Posterior vena cava (tissue), 2 donors: ENCODE measurements at regions not wholly inside any gene's neighbourhood (a gene's known extent, or its start where the extent isn't known, plus 50 kb on each side); places are given as distances from the start of the nearest gene placed in this dataset.

Source experiments
- DNase-seq: peaks from one replicate; pipeline ENCODE4 v3.0.0-alpha.2; 2020; ENCODE audit warnings: low spot score
- intact Hi-C, 2 donors: fragments of 100-400 bp; cut with DNase I; formaldehyde crosslinking; loops; one replicate each; pipeline versions ENCODE4 v1.14.1 to v1.14.2; 2022 to 2023
- donor health status: DM: yes; HTN: yes; CAD: no.
- donor health status: DM: yes; HTN: yes; CAD: no.

DNA sequence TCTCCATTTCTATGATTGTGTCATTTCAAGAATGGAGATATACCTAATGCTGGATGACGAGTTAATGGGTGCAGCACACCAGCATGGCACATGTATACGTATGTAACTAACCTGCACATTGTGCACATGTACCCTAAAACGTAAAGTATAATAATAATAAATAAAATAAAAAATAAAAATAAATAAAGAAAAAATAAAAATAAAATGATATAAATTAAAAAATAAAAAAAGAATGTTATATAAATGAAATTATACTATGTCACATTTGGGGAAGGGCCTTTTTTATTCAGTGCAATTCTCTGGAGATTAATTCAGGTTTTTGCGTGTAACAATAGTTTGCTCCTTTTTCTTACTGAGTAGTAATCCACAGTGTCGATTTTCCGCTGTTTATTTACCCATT is 763.5 kb upstream of the POU3F3 start:
- intact Hi-C loops = loop anchor here in 1 of 2 donors (5.0 kb wide), 1 partner anchor 852 kb away; no protein-coding TSS in a partner anchor
- DNase-seq = no peak

DNA sequence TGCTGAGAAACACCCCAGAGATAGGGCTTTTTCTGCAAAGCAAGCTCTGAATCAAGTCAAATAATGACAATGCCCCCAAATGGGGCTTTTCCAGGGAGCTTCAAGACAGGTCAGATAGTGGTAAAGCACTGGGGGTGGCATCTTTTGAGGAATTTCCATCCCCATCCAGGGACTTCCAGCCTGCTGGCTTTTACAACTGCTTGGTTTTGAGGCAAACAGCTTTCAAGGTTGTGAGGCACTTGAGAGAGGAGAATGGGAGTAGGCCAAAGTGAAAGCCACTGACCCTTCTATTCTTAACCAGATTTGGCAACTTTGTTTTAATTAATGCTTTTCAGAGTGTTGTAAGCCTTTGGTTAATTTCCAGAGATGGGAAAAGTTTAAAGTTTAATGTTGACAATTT is 762.0 kb upstream of the POU3F3 start:
- intact Hi-C loops = loop anchor here in 1 of 2 donors (5.0 kb wide), 1 partner anchor 850 kb away; no protein-coding TSS in a partner anchor
- DNase-seq = no peak

DNA sequence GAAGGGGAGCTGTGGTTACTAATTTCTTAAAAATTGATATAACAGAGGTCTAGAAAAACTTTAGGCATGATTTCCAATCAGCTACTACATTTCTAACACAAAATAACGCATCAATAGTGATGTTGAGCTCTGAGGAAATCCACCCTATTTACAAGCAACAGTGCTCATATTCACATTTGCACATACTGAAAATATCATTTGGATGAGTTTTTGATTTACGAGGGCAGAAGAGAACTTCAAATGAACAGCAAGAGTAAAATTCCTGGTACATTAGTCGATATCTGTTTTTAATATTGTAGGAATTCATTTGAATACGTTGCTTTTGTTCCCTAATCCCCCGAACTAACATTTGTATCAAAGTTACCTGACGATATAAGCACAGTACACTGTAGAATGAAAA is 761.0 kb upstream of the POU3F3 start:
- intact Hi-C loops = loop anchor here in 1 of 2 donors (5.0 kb wide), 1 partner anchor 849 kb away; no protein-coding TSS in a partner anchor

DNA sequence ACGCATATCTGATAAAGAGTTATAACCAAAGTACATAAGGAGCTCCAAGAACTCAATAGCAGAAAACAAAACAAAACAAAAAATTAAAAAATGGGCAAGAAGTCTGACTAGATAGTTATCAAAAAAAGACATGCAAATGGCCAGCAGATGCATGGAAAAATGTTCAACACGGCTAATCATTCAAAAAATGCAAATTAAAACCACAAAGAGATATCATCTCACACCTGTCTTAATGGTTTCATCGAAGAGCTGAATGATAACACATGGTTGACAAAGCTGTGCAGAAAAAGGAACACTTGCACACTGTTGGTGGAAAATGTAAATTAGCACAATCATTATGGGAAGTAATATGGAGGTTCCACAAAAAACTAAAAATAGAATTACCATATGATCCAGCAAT is 751.3 kb upstream of the POU3F3 start:
- no peak for DNase-seq
- intact Hi-C loops = no loop called here

More for the DNA sequence above, 761.0 kb upstream of the POU3F3 start:
- no peak for DNase-seq

DNA sequence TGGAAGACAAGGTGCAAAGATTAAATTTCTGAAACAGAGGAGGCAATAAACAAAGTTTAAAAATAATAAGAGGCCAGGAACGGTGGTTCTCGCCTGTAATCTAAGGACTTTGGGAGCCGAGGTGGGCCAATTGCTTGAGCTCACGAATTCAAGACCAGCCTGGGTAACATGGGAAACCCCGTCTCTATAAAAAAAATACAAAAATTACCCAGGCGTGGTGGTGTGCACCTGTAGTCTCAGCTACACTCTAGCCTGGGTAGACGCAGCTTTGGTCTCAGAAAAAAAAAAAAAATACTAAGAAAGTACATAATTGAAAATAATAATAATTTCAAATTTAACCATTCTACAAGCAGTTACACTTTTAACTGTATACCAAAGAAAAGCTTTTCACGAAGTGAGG is 744.6 kb upstream of the POU3F3 start:
- no peak for DNase-seq
- intact Hi-C loops = no loop called here

DNA sequence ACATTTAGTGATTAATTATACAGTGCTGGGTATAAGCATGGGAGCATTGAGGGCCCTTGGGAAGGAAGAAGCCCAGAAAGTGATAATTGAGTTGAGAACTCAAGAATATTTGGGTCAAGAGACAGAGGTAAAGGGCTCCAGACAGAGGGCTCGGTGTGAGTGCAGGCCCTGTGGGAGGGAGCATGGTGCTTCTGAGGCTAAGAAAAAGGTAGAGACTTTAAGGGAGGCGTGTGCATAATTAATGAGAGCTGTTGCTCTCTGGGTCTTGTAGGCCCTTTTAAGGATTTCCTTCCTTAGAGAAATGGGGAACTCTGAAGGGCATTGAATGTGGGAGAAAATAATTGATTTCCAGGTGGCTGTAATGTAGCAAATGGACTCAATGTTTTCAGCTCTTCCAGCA is 735.0 kb upstream of the POU3F3 start:
- intact Hi-C loops = no loop called here

DNA sequence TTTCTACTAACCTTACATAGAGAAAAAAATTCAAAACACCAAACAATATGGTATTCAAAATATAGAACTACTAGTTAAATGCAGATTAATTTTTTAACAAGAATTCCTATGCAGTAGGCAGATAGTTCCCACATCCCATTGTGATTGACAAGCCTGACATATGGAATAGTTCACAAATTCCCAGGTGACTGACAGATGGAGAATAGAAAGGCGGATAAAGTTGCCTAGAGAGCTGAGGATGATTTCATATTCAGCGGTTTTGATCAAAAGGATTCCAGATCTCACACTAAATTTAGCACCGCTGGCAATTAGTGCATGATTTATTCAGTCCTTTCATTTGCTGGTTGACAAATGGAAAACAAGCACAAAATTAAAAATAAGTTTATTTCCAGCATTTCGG is 733.7 kb upstream of the POU3F3 start:
- intact Hi-C loops = no loop called here
- DNase-seq = no peak

More for the DNA sequence above, 735.0 kb upstream of the POU3F3 start:
- no peak for DNase-seq

DNA sequence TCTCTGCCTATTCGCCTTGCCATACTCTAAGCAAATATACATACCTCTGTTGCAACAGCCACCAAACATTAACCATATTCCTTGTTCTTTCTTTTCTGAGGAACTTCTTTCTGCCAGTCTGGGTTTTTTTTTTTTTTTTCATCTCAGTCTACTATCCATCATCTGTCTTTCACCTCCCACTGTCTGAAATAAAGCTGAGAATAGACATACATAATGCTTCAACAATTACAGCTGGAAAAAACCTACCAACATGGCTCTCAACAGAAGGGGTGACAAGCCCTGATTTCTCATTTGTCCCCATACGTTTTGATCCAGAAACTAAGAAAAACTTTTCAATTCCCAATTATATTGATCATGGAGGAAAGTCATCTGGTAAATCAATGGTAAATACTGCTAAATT is 728.8 kb upstream of the POU3F3 start:
- no peak for DNase-seq

DNA sequence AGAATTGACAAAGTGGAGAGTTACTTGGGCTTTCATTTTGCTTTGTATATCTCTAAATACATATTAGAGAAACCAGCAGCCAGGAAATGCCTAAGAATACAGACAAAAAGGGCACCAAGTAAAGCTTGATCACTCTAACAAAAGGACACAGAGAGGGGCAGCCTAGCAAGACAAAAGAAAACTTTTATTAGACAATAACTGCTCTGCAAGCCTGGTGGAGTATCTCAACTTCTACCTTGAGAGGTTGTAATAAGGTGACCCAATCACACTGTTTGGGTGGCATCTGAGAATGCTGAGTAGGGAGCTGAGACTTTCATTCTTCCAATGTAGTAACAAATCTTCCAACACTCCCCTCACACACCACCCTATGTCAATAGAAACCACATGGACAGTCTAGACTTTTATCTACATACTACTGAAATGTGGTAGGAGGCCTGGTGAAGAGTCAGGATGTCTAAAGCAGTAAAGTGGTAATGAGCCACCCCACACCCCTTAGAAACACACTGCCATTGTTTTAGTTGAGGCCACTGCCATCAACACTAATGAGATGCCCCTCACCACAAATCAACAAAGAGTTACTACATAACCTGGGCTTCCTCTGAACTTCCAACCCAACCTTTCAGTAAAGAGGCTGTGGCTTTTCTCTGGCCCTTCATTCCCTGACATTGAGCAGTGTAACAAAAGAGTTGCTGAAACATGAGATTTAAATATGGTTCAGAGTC is 726.7 kb upstream of the POU3F3 start:
- intact Hi-C loops = no loop called here

More for the DNA sequence above, 728.8 kb upstream of the POU3F3 start:
- intact Hi-C loops = no loop called here

DNA sequence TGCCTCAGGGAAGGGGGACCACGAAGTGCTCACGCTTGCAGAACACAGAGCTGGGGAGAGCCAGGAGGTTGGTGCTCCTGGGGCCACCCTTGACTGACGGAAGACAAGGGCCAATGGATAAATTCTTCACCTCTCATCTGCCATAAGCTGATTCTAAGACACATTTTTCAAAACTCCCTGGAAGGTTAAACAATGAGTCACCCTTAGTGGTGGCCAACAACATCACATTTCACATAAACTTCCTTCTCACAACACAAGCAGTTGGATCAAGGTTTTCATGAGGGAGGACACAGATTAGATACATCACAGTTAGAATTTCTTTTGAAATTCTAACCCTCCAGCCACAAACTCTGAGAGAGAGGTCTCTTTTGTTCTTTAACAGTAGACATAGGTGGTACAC is 713.6 kb upstream of the POU3F3 start:
- intact Hi-C loops = no loop called here
- no peak for DNase-seq

More for the DNA sequence above, 726.7 kb upstream of the POU3F3 start:
- DNase-seq = no peak

DNA sequence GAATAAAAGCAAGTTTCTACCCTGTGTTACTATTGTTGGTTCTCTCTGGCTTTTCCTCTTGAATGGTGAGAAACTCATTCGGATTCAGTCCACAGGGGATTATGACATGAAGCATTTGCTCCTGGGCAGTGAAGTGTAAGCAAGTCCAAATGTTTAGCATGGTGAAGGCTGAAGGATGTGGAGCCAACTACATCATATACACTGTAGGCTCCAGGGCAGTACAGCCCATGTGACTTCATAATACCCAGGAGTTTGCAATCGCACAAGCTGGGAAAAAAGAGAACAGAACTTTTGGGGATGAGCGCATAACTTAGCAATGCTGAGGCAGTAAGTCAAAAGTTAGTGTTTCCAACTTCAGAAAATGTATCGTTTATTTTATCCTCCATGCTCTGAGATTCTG is 695.7 kb upstream of the POU3F3 start:
- DNase-seq = no peak
- intact Hi-C loops = no loop called here

DNA sequence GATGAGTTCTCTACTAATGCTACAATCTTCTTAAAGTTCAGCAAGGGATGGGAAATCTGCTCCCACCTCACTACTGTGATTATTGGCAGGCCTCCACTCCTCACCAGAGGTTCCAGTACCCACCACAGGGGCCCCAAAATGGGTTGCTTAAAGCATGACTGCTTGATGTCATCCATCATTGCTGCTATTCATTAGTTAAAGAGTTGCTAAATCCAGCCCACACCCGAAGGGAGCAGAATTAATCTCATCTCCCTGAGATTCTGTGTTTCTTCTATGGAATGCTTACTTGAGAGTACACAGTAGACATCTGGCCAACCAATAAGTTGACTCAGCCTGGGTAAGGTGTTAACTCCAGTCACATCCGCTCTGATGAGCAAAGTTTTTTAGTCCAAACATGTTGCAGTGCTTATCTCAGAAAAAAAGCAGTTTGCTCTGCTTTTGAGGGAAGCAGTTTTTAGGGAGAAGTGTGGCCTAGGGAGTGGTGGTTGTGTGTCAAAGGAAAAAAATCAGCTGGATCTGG is 690.2 kb upstream of the POU3F3 start:
- intact Hi-C loops = no loop called here
- no peak for DNase-seq

DNA sequence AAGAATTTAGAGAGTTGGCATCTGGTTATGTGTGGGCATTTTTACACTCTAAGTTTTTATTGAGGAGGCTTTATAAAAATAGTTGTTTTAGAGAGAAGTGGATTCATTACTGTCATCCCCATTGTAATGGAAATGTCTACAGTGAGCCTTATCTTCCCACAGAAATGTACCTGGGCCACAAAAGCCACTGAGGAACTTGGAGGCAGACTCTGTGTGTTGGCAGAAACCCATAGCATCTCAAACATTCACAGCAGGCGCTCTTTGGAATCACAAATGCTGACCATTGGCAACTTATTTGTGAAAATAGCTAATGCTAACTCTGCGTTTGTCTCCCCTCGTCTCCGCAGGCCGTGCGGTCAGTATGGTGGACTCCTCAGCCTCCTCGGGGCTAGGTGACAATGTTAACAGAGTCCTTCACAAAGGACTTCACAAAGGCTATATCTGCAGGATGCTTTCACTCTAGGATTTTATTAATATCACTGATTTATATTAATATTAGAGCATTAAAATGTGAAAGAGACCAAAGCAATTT is 689.1 kb upstream of the POU3F3 start:
- no peak for DNase-seq
- intact Hi-C loops = no loop called here

DNA sequence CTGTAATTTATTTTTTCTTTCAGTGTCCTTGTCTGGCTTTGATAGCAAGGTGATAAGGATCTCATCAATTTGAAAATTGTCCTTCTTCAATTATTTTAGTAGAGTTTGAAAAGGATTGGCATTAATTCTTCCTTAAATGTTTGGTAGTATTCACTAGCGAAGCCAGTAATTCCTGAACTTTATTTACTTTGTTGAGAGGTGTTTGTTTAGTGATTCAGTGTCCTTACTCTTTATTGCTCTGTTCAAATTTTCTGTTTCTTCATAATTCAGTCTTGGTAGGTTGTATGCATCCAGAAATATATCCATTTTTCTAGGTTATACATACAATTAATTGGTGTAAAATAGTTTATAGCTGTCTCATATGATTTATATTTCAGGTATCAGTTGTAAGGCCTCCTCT is 676.7 kb upstream of the POU3F3 start:
- no peak for DNase-seq
- intact Hi-C loops = no loop called here

DNA sequence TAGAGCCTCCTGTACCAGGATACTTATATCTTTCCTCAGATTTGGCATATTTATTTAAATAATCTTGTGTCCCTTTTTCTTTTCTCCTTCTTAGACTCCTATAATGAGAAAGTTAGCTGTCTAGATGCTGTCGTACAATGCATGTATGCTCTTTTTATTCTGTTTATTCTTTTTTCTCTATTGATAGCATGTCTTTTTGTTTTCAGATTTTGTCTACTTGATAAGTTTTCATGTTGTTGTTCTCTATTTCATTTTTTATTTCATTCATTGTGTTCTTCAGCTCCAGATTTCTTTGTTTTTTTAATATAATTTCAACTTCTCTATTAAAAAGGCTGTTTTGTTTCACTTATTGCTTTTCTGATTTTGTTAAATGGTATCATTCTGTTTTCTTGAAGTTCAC is 674.3 kb upstream of the POU3F3 start:
- DNase-seq = no peak
- intact Hi-C loops = no loop called here

DNA sequence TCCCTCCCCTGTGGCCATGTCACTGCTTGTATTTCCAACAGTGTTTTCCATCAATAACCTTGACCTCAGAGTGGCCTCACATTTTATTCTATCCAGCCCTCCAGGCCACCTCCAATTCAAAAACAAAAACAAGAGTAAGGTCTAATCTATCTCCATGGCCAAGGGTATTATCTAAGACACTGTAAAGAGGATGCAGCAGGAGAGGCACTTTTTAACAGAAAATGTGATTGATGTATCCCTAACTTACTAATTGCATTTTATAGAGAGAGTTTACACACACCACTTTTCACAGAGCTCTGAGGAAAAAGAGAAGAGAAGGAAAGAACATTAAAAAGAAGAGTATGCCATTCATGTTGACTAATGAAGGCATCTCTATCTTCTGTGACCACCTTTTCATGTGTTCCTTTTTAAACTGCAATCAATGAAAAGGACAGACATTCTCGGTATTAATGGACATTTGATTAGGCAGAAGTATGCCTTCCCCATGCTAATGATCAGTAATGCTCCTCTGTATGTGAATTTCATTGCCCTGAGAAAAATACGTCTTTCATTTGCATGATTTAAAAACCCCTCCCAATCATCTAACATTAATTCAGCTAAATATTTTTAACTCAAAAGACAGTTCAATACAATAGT is 653.3 kb upstream of the POU3F3 start:
- DNase-seq = no peak
- intact Hi-C loops = no loop called here

DNA sequence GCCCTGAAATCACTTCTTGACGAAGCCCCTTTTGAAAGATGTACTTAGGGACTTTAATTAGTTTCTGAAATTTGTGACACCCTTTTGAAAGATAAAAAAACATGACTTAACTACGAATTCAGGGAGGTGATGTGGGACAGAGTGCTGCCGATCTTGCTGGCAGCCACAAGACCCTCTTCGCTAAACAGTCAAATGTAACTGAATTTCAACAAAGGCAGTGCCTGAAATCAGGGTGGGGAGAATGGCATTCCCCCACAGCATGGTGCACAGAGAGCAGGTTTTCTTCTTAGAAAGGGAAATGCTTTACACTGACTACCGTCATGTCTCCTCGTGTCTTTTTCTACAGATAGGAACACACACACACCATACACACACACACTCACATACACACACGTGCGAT is 640.2 kb upstream of the POU3F3 start:
- intact Hi-C loops = no loop called here

DNA sequence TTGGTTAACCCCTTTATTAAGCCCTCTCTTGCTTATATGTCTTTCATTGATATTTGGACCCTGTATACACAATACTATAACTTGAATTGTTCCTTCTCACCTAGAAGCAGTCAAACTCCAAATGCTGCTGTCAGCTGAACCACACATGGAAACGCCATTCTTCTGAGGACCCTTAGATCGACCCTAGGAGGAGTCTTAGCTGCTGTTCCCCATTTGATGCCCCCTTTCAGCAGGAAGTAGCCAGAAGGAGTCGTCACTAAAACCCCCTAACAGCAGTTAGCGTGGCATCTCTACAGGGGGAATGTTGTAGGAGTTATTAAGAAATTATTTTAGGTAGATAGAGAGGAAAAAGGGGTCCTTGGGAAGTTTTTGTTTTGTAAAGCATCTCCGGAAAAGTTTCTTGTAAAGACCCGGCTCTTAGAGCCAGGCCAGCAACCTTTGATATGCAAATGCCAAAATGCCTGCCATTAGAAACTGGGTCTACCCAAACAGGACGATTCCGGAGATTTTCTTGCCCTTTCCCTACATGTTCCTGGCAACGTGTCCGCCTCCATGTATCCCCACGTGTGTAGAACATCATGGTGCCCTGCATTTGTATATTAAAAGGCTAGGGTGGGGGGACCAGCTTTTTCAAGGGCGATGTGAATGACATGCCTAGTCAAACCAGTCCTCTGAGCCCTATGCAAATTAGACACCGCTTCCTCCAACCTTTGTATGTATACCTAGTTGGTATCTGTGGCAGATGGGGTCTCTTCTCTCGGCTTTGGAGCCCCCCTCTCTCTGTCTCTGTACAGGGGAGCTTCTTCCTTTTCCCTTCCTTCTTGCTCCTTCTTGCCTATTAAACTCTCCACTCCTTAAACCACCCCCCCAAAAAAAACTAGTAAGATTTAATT is 638.4 kb upstream of the POU3F3 start:
- no peak for DNase-seq
- intact Hi-C loops = no loop called here

More for the DNA sequence above, 640.2 kb upstream of the POU3F3 start:
- no peak for DNase-seq

DNA sequence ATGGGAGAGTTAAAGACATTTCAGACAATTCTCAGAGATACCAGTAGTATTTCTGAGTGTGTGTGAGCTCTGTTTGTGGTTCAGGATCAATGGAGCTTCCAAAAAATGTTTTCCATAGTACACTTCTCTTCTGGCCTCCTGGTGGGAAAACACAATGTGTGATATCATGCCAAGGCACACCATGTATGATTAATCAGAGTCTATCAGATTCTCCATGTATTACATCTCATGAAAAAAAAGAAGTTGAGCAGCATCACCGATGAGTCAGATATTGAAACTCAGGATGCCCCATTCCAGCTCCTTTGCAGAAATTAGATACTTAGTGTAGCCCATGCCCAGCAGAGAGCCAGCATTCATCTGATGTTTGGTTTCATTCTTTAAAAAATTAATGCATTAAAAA is 620.3 kb upstream of the POU3F3 start:
- intact Hi-C loops = no loop called here
- DNase-seq = no peak

DNA sequence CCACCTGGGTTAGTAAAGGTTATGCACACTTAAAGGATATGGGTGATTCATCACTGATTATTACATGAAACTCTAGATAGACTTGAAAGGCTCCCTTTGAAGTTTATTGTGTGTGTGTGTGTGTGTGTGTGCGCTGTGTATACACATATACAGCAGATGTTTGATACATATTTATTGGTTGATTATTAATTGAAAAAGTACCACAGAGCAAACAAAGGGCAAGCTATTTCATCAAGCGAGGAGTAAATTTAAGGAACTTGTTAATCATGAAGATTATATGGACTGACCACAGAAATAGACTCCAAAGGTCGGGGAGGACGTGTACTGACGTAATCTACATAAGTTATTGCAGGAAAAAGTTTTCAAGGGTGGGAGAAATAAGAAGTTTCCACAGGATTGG is 617.4 kb upstream of the POU3F3 start:
- intact Hi-C loops = no loop called here
- DNase-seq = no peak
